Liver (tissue), 8 donors: ENCODE measurements at regions not wholly inside any gene's neighbourhood (a gene's known extent, or its start where the extent isn't known, plus 50 kb on each side); places are given as distances from the start of the nearest gene placed in this dataset.

Source experiments
- DNase-seq: peaks from one replicate; pipeline ENCODE4 v3.0.0-alpha.2; 2017; ENCODE audit warnings: low spot score
- H3K27ac ChIP-seq, 2 donors: one replicate each; pipeline ENCODE4 v1.7.0; 2013; ENCODE audit warnings: inconsistent platforms in 2 of 2, low read length in 2 of 2, control low read depth in 1 of 2, low read depth in 1 of 2, mild to moderate bottlenecking in 1 of 2
- H3K27me3 ChIP-seq, 4 donors: one replicate each; pipeline versions ENCODE4 v1.6.1 to v1.7.0; 2013; ENCODE audit warnings: low read length in 3 of 4, inconsistent platforms in 1 of 4, mild to moderate bottlenecking in 1 of 4, moderate library complexity in 1 of 4; ENCODE audit not compliant: control insufficient read depth in 4 of 4, insufficient read depth in 4 of 4
- H3K36me3 ChIP-seq, 4 donors: one replicate each; pipeline versions ENCODE4 v1.6.1 to v1.7.0; 2013; ENCODE audit warnings: low read length in 3 of 4, mild to moderate bottlenecking in 3 of 4, low read depth in 1 of 4, moderate library complexity in 1 of 4; ENCODE audit not compliant: control insufficient read depth in 4 of 4, insufficient read depth in 3 of 4
- H3K4me1 ChIP-seq, 4 donors: one replicate each; pipeline versions ENCODE4 v1.6.1 to v1.7.0; 2013; ENCODE audit warnings: low read length in 3 of 4, mild to moderate bottlenecking in 3 of 4, moderate library complexity in 1 of 4; ENCODE audit not compliant: control insufficient read depth in 4 of 4, insufficient read depth in 4 of 4
- H3K4me3 ChIP-seq, 3 donors: one replicate each; pipeline versions ENCODE4 v1.6.1 to v1.7.0; 2013; ENCODE audit warnings: low read length in 3 of 3, control low read depth in 1 of 3, low read depth in 1 of 3, mild to moderate bottlenecking in 1 of 3
- H3K9ac ChIP-seq, 2 donors: one replicate each; pipeline ENCODE4 v1.7.0; 2013; ENCODE audit warnings: low read length in 2 of 2, mild to moderate bottlenecking in 2 of 2, moderate library complexity in 2 of 2, control low read depth in 1 of 2, low read depth in 1 of 2
- H3K9me3 ChIP-seq, 4 donors: one replicate each; pipeline versions ENCODE4 v1.6.1 to v1.7.0; 2013; ENCODE audit warnings: low read length in 3 of 4; ENCODE audit not compliant: control insufficient read depth in 4 of 4
- ATF3 ChIP-seq: IDR thresholded peaks from 2 replicates; pipeline ENCODE4 v1.6.1; 2016; ENCODE audit warnings: antibody characterized with exemption
- CTCF ChIP-seq: fragments of 150-350 bp; IDR thresholded peaks from 2 replicates; pipeline ENCODE4 v1.5.1; 2017; ENCODE audit warnings: improper control_type of control experiment, low read depth, low read length; ENCODE audit not compliant: missing input control
- EGR1 ChIP-seq, 2 donors: IDR thresholded peaks; 2 replicates each; pipeline ENCODE4 v1.6.1; 2016 to 2018; ENCODE audit warnings: antibody characterized with exemption in 2 of 2, low read depth in 2 of 2
- FOXA2 ChIP-seq: IDR thresholded peaks from 2 replicates; pipeline ENCODE4 v1.6.1; 2016; ENCODE audit warnings: antibody characterized with exemption
- GABPA ChIP-seq, 2 donors: IDR thresholded peaks in 1 of 2; conservative IDR thresholded peaks in 1 of 2; 2 replicates each; pipeline ENCODE4 v1.6.1; 2016; ENCODE audit warnings: antibody characterized with exemption in 2 of 2, mild to moderate bottlenecking in 1 of 2, moderate library complexity in 1 of 2
- HNF4A ChIP-seq, 2 donors: conservative IDR thresholded peaks; 2 replicates each; pipeline ENCODE4 v1.6.1; 2016; ENCODE audit warnings: antibody characterized with exemption in 2 of 2, mild to moderate bottlenecking in 2 of 2
- HNF4G ChIP-seq: IDR thresholded peaks from 2 replicates; pipeline ENCODE4 v1.6.1; 2016; ENCODE audit warnings: antibody characterized with exemption
- JUND ChIP-seq, 2 donors: IDR thresholded peaks; 2 replicates each; pipeline ENCODE4 v1.6.1; 2016; ENCODE audit warnings: antibody characterized with exemption in 2 of 2
- MAX ChIP-seq: IDR thresholded peaks from 2 replicates; pipeline ENCODE4 v1.6.1; 2016; ENCODE audit warnings: antibody characterized with exemption
- NR2F2 ChIP-seq: IDR thresholded peaks from 2 replicates; pipeline ENCODE4 v1.6.1; 2016; ENCODE audit warnings: antibody characterized with exemption
- RAD21 ChIP-seq, 2 donors: IDR thresholded peaks; 2 replicates each; pipeline ENCODE4 v1.6.1; 2016; ENCODE audit warnings: antibody characterized with exemption in 2 of 2, mild to moderate bottlenecking in 2 of 2
- REST ChIP-seq: IDR thresholded peaks from 2 replicates; pipeline ENCODE4 v1.6.1; 2016; ENCODE audit warnings: antibody characterized with exemption, mild to moderate bottlenecking
- RXRA ChIP-seq, 2 donors: IDR thresholded peaks; 2 replicates each; pipeline ENCODE4 v1.6.1; 2017 to 2018; ENCODE audit warnings: antibody characterized with exemption in 2 of 2, mild to moderate bottlenecking in 1 of 2
- TAF1 ChIP-seq: conservative IDR thresholded peaks from 2 replicates; pipeline ENCODE4 v1.6.1; 2016; ENCODE audit warnings: antibody characterized with exemption, mild to moderate bottlenecking
- YY1 ChIP-seq: IDR thresholded peaks from 2 replicates; pipeline ENCODE4 v1.6.1; 2016; ENCODE audit warnings: antibody characterized with exemption, mild to moderate bottlenecking
- ZBTB33 ChIP-seq: IDR thresholded peaks from 2 replicates; pipeline ENCODE4 v1.6.1; 2016; ENCODE audit warnings: antibody characterized with exemption
- WGBS: extraction: QIAGEN DNeasy Blood & Tissue Kit; methylation state at CpG from one replicate; pipeline ENCODE4 v1.1.7; 2013; 5-methylcytosine and 5-hydroxymethylcytosine counted together
- donor health status: healthy.
- donor health status: healthy.
- donor health status: healthy.
- donor health status: healthy.
- donor health status: healthy.

GRCh38 chr7:35422715-35423114, 168.8 kb upstream of the TBX20 start:
- no peaks in the 10 kb centered on the region for H3K36me3 ChIP-seq
- no peak for DNase-seq
- no peak for TF ChIP-seq HNF4A (conservative IDR thresholded peaks at IDR 0.05)
- TF ChIP-seq NR2F2: no peak
- no peak for TF ChIP-seq MAX
- TF ChIP-seq RAD21 (IDR thresholded peaks at IDR 0.05): no peak
- no peak for TF ChIP-seq CTCF
- no peak for TF ChIP-seq RXRA (IDR thresholded peaks at IDR 0.05)
- TF ChIP-seq EGR1 (IDR thresholded peaks at IDR 0.05; ENCODE audit: low read depth in 2 of 2): no peak
- TF ChIP-seq ZBTB33: no peak
- TF ChIP-seq HNF4G: no peak
- TF ChIP-seq GABPA (IDR thresholded peaks at IDR 0.05 in 1 of 2, conservative IDR thresholded peaks at IDR 0.05 in 1 of 2): no peak
- TF ChIP-seq JUND (IDR thresholded peaks at IDR 0.05): no peak
- no peak for TF ChIP-seq YY1
- TF ChIP-seq REST: no peak
- no peak for TF ChIP-seq FOXA2
- H3K9ac ChIP-seq: no peak overlapping the region
- H3K9me3 ChIP-seq: no peaks in the 10 kb centered on the region
- no peak overlapping the region for H3K27ac ChIP-seq
- peaks cover 0 to 4% (median 0%) of the 10 kb centered on the region in 4 donors for H3K4me1 ChIP-seq
- WGBS: 96% methylated on average over 2 of the region's 2 CpGs
- no peaks in the 10 kb centered on the region for H3K27me3 ChIP-seq
- no peak overlapping the region for H3K4me3 ChIP-seq

- H3K4me3 ChIP-seq: no peak overlapping the region
- H3K27me3 ChIP-seq: no peaks in the 10 kb centered on the region
- TF ChIP-seq YY1 (peak; percentile 24), RAD21 (IDR thresholded peaks at IDR 0.05) (no peak), ATF3 (no peak), MAX (no peak), REST (no peak), FOXA2 (no peak), TAF1 (no peak)
- peaks cover 0 to 4% (median 0%) of the 10 kb centered on the region in 4 donors for H3K4me1 ChIP-seq
- WGBS: 35% methylated on average over 4 of the region's 4 CpGs
- no peak overlapping the region for H3K27ac ChIP-seq
- H3K9me3 ChIP-seq: no peaks in the 10 kb centered on the region
- H3K36me3 ChIP-seq: no peaks in the 10 kb centered on the region
- no peak overlapping the region for H3K9ac ChIP-seq
- no peak for DNase-seq
Measured at GRCh38 chr7:35420656-35421055, 166.8 kb upstream of the TBX20 start.
